Ovary (tissue), 7 donors: ENCODE measurements at regions not wholly inside any gene's neighbourhood (a gene's known extent, or its start where the extent isn't known, plus 50 kb on each side); places are given as distances from the start of the nearest gene placed in this dataset.
"Not testable (repeated sequence)": the region's sequence is repeated elsewhere in the genome, so short reads cannot be mapped to it uniquely, and the experiment has no call there.

Source experiments
- DNase-seq, 5 donors: peaks; one replicate each; pipeline ENCODE4 v3.0.0-alpha.2; 2019 to 2020
- H3K27ac ChIP-seq, 2 donors: fragments of 200-600 bp; one replicate each; pipeline versions ENCODE4 v1.5.1 to v1.8.0; 2019 to 2022
- H3K27me3 ChIP-seq: fragments of 200-600 bp; one replicate; pipeline ENCODE4 v1.8.0; 2022
- H3K36me3 ChIP-seq: fragments of 200-600 bp; sonication (generic); one replicate; pipeline ENCODE4 v1.5.1; 2019
- H3K4me1 ChIP-seq: one replicate; pipeline ENCODE4 v1.8.1; 2013; ENCODE audit warnings: mild to moderate bottlenecking, moderate library complexity; ENCODE audit not compliant: insufficient read depth
- H3K4me3 ChIP-seq: fragments of 200-600 bp; sonication (generic); one replicate; pipeline ENCODE4 v1.5.1; 2017
- H3K9me3 ChIP-seq, 2 donors: fragments of 200-600 bp in 1 of 2; sonication (generic) in 1 of 2; one replicate each; pipeline versions ENCODE4 v1.5.1 to v1.8.1; 2013 to 2019; ENCODE audit warnings: mild to moderate bottlenecking in 1 of 2, moderate library complexity in 1 of 2
- EP300 ChIP-seq: sonication (generic); formaldehyde crosslinking; IDR thresholded peaks from one replicate; pipeline ENCODE4 v1.6.1; 2017; ENCODE audit warnings: antibody characterized with exemption
- POLR2A ChIP-seq: fragments of 450-650 bp; IDR thresholded peaks from one replicate; pipeline ENCODE4 v1.6.1; 2017; ENCODE audit warnings: antibody characterized with exemption, mild to moderate bottlenecking, moderate library complexity
- WGBS, 3 donors: extraction: QIAGEN DNeasy Blood & Tissue Kit in 1 of 3; methylation state at CpG; one replicate each; pipeline versions ENCODE4 v1.1.5 to v1.1.7; 2013 to 2017; 5-methylcytosine and 5-hydroxymethylcytosine counted together
- intact Hi-C, 4 donors: fragments of 100-400 bp; cut with DNase I; formaldehyde crosslinking; loops; one replicate each; pipeline versions ENCODE4 v1.11.0 to v1.15.1; 2022 to 2023
- TF ChIP-seq, protein P1 (sequence below), 3 donors: fragments of 450-650 bp in 2 of 3; fragments of 200-600 bp in 1 of 3; IDR thresholded peaks; one replicate each; pipeline versions ENCODE4 v1.5.1 to v1.8.0; 2016 to 2022; ENCODE audit warnings: antibody characterized with exemption in 3 of 3, mild to moderate bottlenecking in 1 of 3
- donor health status: DM: no; HTN: no; CAD: no; lungs with moderate emphysema.
- donor health status: DM: no; HTN: no; CAD: no.
- donor health status: Bipolar disorder and iron deficiency.
- donor health status: DM: no; HTN: no; CAD: no.
- donor health status: DM: yes; HTN: yes; CAD: no.

DNA sequence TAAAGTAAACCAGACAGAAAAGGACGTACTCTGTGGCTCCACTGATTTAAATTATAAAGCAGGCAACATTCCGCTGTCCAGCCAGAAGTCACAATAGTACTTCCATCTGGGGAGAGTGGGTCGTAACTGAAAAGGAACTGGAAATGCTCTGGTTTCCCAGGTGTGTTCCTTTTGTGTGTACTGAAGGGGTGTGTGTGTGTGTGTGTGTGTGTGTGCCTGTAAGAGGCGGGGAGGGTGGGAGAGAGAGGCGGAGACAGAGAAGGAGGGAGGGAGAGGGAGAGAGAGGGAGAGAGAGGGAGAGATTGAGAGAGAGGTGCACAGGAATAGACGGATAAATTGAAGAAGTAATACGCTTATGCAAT lies 178.4 kb upstream of the ZNF184 start:
- no peak for DNase-seq
- peaks cover 0 to 3% of the 10 kb centered on the region in 2 donors for H3K9me3 ChIP-seq
- 13 to 20% (median 19%) methylated on average over 7 of the region's 7 CpGs for WGBS, 3 donors
- intact Hi-C loops, result no loop called here
- H3K4me3 ChIP-seq, result no peak overlapping the region
- no peaks in the 10 kb centered on the region for H3K27me3 ChIP-seq
- no peak overlapping the region for H3K27ac ChIP-seq
- no peaks in the 10 kb centered on the region for H3K4me1 ChIP-seq
- H3K36me3 ChIP-seq, result no peaks in the 10 kb centered on the region
- TF ChIP-seq EP300 (no peak), POLR2A (no peak)
- TF ChIP-seq, protein P1, sequence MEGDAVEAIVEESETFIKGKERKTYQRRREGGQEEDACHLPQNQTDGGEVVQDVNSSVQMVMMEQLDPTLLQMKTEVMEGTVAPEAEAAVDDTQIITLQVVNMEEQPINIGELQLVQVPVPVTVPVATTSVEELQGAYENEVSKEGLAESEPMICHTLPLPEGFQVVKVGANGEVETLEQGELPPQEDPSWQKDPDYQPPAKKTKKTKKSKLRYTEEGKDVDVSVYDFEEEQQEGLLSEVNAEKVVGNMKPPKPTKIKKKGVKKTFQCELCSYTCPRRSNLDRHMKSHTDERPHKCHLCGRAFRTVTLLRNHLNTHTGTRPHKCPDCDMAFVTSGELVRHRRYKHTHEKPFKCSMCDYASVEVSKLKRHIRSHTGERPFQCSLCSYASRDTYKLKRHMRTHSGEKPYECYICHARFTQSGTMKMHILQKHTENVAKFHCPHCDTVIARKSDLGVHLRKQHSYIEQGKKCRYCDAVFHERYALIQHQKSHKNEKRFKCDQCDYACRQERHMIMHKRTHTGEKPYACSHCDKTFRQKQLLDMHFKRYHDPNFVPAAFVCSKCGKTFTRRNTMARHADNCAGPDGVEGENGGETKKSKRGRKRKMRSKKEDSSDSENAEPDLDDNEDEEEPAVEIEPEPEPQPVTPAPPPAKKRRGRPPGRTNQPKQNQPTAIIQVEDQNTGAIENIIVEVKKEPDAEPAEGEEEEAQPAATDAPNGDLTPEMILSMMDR (IDR thresholded peaks at IDR 0.05), result no peak

DNA sequence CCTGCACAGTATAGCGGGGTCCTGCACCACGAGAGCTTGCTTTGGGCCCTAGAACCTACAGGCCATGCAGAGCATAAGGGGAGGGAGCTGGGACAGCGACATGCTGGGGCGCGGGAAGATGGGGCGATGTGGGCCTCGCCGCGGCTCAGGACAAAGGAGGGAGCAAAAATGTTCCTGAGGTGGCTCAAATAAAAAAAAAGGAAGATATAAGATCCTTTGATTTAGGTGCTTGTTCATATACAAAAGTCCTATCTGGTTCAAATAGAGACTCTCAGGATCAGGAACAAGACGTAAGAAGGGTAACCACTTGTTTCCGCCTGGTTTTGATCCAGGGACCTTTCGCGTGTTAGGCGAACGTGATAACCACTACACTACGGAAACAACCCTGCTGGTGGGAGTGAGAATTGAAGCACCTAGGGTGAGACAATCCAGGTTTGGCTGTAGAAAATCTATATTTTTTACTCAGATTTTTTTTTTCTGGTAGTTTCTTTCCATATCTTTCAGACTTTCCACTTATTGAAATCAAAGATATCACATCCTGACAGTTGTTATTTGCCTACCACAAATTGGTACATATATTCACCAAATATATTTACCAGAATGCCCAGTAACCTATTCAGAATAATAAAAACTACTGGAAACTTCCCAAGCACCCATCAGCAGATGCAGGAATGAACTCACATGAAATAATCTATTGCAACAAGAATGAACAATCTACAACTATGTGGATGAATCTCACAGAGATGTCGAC lies 177.9 kb upstream of the ZNF184 start:
- Histone ChIP-seq H3K27me3 (no peaks in the 10 kb centered on the region), H3K4me3 (no peak overlapping the region), H3K36me3 (no peaks in the 10 kb centered on the region), H3K9me3 (peaks cover 0 to 3% of the 10 kb centered on the region in 2 donors), H3K4me1 (no peaks in the 10 kb centered on the region), H3K27ac (no peak overlapping the region)
- TF ChIP-seq POLR2A (no peak), EP300 (no peak)
- TF ChIP-seq, protein P1 (IDR thresholded peaks at IDR 0.05), result no peak
- intact Hi-C loops, result no loop called here
- no peak for DNase-seq
- WGBS, 3 donors, result 5 to 10% (median 7%) methylated on average over 17 of the region's 17 CpGs

DNA sequence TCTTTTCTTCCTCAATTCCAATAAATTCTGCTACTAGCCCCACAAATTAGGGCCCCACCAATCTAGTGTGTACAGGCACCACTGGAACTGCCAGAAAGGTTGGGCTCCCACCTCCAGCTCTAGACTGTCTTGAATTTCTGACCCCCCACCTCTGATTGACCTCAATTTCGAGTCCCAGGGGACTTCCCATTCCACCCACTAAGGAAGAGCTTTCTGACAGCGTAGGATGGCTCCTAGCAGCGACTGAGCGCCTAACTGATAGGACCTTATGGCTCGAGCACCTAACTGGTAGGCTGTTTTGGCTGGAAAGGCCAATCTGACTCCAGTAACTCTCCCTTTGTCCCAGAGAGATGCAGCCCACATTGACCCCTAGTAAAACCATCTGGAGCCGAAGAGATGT lies 171.6 kb upstream of the ZNF184 start:
- Histone ChIP-seq H3K4me3 (no peak overlapping the region), H3K9me3 (no peaks in the 10 kb centered on the region), H3K4me1 (no peaks in the 10 kb centered on the region), H3K27me3 (no peaks in the 10 kb centered on the region), H3K36me3 (no peaks in the 10 kb centered on the region), H3K27ac (no peak overlapping the region)
- no peak for TF ChIP-seq POLR2A
- 60 to 68% (median 63%) methylated on average over 6 of the region's 6 CpGs for WGBS, 3 donors
- intact Hi-C loops, result no loop called here
- no peak for DNase-seq

DNA sequence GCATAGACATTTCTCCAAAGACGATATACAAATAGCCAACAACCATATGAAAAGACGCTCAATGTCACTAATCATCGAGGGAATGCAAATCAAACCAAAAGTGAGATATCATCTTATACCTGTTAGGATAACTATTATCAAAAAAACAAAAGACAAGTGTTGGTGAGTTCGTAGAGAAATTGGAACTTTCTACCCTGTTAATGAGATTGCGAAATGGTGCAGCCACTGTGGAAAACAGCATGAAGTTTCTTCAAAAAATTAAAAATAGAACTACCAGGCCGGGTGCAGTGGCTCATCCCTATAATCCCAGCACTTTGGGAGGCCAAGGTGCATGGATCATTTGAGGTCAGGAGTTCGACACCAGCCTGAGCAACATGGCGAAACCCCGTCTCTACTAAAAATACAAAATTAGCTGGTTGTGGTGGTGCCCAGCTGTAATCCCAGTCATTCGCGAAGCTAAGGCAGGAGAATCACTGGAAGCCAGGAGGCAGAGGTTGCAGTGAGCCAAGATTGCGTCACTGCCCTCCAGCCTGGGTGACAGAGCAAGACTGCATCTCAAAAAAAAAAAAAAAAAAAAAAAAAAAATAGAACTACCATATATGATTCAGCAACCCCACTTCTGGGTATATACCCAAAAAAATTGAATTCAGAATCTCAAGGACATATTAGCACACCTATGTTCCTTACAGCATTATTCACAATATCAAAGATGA lies 170.0 kb upstream of the ZNF184 start:
- Histone ChIP-seq H3K4me3 (no peak overlapping the region), H3K4me1 (no peaks in the 10 kb centered on the region), H3K9me3 (no peaks in the 10 kb centered on the region), H3K36me3 (no peaks in the 10 kb centered on the region), H3K27me3 (no peaks in the 10 kb centered on the region), H3K27ac (no peak overlapping the region)
- DNase-seq, result no peak
- intact Hi-C loops, result no loop called here
- TF ChIP-seq EP300, result no peak
- TF ChIP-seq, protein P1 (IDR thresholded peaks at IDR 0.05), result no peak
- no peak for TF ChIP-seq POLR2A
- WGBS, 3 donors, result 86 to 90% (median 90%) methylated on average over 12 of the region's 12 CpGs

DNA sequence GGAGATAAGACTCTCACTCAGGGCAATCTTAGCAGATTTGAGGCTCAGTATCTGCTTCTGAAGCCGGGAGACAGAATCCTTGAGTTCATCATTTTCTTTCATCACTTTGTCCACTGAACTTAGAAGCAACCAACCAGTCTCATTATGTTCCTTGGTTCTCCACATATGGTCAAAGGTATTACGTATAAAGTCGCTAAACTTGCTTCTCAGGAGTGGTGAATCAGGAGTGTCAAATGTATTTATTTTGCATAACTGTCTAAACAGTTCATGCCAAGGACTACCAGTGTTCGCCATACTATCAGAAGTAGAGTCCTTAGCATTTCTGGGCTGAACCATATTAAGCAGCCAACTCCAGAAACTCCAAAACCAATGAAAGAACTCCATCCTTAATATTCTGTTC lies 163.0 kb upstream of the ZNF184 start:
- H3K9me3 ChIP-seq, H3K4me1 ChIP-seq, H3K27me3 ChIP-seq, intact Hi-C loops, DNase-seq, H3K36me3 ChIP-seq, H3K27ac ChIP-seq, H3K4me3 ChIP-seq: not testable (repeated sequence)
- WGBS, 3 donors, result 80 to 84% (median 82%) methylated on average over 4 of the region's 4 CpGs

DNA sequence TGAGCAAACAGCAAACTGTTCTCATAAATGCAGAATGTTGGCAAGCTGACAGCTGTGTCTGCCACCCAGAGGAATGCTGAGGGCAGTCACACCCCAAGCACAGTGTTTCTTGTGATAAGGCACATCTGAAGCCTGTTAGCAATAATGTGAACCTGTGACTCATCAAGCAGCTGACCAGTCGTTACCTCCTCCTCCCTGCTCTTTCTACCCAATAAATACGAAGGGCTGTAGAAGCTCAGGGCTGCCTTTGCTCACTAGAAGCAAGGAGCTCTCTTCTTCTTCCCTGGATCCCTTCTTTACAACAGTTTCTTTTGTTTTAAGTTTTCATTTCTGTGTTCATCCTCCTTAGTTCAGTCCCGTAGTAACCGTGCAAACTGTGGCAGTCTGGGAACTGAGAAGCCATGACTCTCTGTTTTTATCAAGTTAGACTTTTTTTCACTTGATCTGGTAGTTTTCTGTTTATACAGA lies 160.3 kb upstream of the ZNF184 start:
- H3K4me3 ChIP-seq, H3K27me3 ChIP-seq, H3K9me3 ChIP-seq, intact Hi-C loops, H3K27ac ChIP-seq, H3K4me1 ChIP-seq, H3K36me3 ChIP-seq, DNase-seq: not testable (repeated sequence)
- WGBS, 3 donors, result 66 to 84% (median 81%) methylated on average over 4 of the region's 4 CpGs
